NCI-H2171 treated with DMSO at 0.1 percent for 48 hours (cell line): ENCODE measurements at regions not wholly inside any gene's neighbourhood (a gene's known extent, or its start where the extent isn't known, plus 50 kb on each side); places are given as distances from the start of the nearest gene placed in this dataset.
"Not testable (repeated sequence)": the region's sequence is repeated elsewhere in the genome, so short reads cannot be mapped to it uniquely, and the experiment has no call there.

ENCODE experiments used
- DNase-seq: peaks from one replicate; lab custom pipeline; 2025; lab: John Stamatoyannopoulos, UW

GRCh38 chr21:14903172-14903865 lies 161.5 kb downstream of the NRIP1 start:
- no peak for DNase-seq

- no peak for DNase-seq
These were observed 163.3 kb downstream of the NRIP1 start for GRCh38 chr21:14901482-14901958.

GRCh38 chr21:14900611-14901010 lies 164.2 kb downstream of the NRIP1 start:
- DNase-seq, result no peak

GRCh38 chr21:14900058-14900457 lies 164.7 kb downstream of the NRIP1 start:
- no peak for DNase-seq

- no peak for DNase-seq
These were observed 169.0 kb downstream of the NRIP1 start for GRCh38 chr21:14895792-14896191.

GRCh38 chr21:14890141-14890540 lies 174.7 kb downstream of the NRIP1 start:
- DNase-seq, result no peak

GRCh38 chr21:14889080-14889810 lies 175.6 kb downstream of the NRIP1 start:
- no peak for DNase-seq

- DNase-seq, result no peak
These were observed 176.6 kb downstream of the NRIP1 start for GRCh38 chr21:14888202-14888601.

GRCh38 chr21:14886001-14886400 lies 178.8 kb downstream of the NRIP1 start:
- DNase-seq, result no peak

GRCh38 chr21:14883351-14883750 lies 181.4 kb downstream of the NRIP1 start:
- no peak for DNase-seq

- DNase-seq, result not testable (repeated sequence)
These were observed 182.3 kb downstream of the NRIP1 start for GRCh38 chr21:14882545-14882944.

GRCh38 chr21:14881863-14882499 lies 182.8 kb downstream of the NRIP1 start:
- no peak for DNase-seq

- DNase-seq, result no peak
These were observed 183.9 kb downstream of the NRIP1 start for GRCh38 chr21:14880922-14881321.

GRCh38 chr21:14879458-14879857 lies 185.3 kb downstream of the NRIP1 start:
- DNase-seq, result no peak

- no peak for DNase-seq
These were observed 185.8 kb downstream of the NRIP1 start for GRCh38 chr21:14878971-14879370.

GRCh38 chr21:14877581-14878228 lies 187.1 kb downstream of the NRIP1 start:
- DNase-seq, result no peak

- no peak for DNase-seq
These were observed 188.3 kb downstream of the NRIP1 start for GRCh38 chr21:14876524-14876840.

GRCh38 chr21:14875704-14876523 lies 188.9 kb downstream of the NRIP1 start:
- DNase-seq, result no peak

GRCh38 chr21:14875186-14875585 lies 189.6 kb downstream of the NRIP1 start:
- DNase-seq, result no peak

- DNase-seq, result no peak
These were observed 190.4 kb downstream of the NRIP1 start for GRCh38 chr21:14874379-14874778.

- no peak for DNase-seq
These were observed 192.9 kb downstream of the NRIP1 start for GRCh38 chr21:14871861-14872260.

GRCh38 chr21:14870853-14871149 lies 194.0 kb downstream of the NRIP1 start:
- DNase-seq, result no peak
